ENCODE measurements at regions not wholly inside any gene's neighbourhood (a gene's known extent, or its start where the extent isn't known, plus 50 kb on each side); places are given as distances from the start of the nearest gene placed in this dataset.

- no peak for TF ChIP-seq EP300 (IDR thresholded peaks at IDR 0.05; ENCODE audit: low read depth in 2 of 2, low read length in 2 of 2)
- TF ChIP-seq EP300 (CRISPR knock-in tag; IDR thresholded peaks at IDR 0.05; ENCODE audit: borderline replicate concordance) = no peak
- TF ChIP-seq CTCF (CRISPR knock-in tag; IDR thresholded peaks at IDR 0.05) = no peak
- no peak for TF ChIP-seq HDAC6 (IDR thresholded peaks at IDR 0.05; ENCODE audit: low read depth, low read length)
- no peak for TF ChIP-seq NFYB (CRISPR knock-in tag; IDR thresholded peaks at IDR 0.05)
- TF ChIP-seq RBM39 (IDR thresholded peaks at IDR 0.05; ENCODE audit: low read depth, low read length, poor library complexity, severe bottlenecking) = no peak
- no peak for TF ChIP-seq CBFB (CRISPR knock-in tag; IDR thresholded peaks at IDR 0.05)
- TF ChIP-seq MAX (IDR thresholded peaks at IDR 0.05) = no peak
Measured at GRCh38 chrX:80572636-80573035, 152.4 kb downstream of the TENT5D start.
